Body of pancreas (tissue), 4 donors: ENCODE measurements at regions not wholly inside any gene's neighbourhood (a gene's known extent, or its start where the extent isn't known, plus 50 kb on each side); places are given as distances from the start of the nearest gene placed in this dataset.

ENCODE experiments used
- POLR2A ChIP-seq, 3 donors: fragments of 450-650 bp; IDR thresholded peaks; one replicate each; pipeline ENCODE4 v1.6.1; 2016; ENCODE audit warnings: antibody characterized with exemption in 3 of 3, mild to moderate bottlenecking in 2 of 3
- TF ChIP-seq, protein P1 (sequence below), 7 experiments: fragments of 450-650 bp in 4 of 7; fragments of 200-600 bp in 3 of 7; sonication (generic) in 3 of 7; IDR thresholded peaks; one replicate each; pipeline ENCODE4 v1.5.1; 2016 to 2019; ENCODE audit warnings: antibody characterized with exemption in 7 of 7

DNA sequence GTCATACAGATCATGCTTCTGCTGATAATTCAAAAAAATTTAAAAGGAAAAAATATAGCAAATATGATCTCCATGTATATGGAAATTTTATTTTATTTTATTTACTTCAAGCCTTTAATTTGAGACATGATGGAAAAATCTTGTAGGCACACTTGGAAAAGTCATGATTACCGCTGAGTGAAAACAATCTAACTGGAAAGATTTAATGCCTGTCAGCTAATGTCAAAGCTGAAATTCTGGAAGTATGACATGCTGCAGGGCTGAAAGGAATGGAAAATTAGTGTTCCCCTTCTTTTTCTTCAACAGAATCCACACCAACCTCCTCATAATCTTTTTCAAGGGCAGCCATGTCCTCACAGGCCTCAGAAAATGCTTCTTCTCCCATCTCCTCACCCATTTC lies 58.2 kb downstream of the RPRM start:
- TF ChIP-seq, protein P1, sequence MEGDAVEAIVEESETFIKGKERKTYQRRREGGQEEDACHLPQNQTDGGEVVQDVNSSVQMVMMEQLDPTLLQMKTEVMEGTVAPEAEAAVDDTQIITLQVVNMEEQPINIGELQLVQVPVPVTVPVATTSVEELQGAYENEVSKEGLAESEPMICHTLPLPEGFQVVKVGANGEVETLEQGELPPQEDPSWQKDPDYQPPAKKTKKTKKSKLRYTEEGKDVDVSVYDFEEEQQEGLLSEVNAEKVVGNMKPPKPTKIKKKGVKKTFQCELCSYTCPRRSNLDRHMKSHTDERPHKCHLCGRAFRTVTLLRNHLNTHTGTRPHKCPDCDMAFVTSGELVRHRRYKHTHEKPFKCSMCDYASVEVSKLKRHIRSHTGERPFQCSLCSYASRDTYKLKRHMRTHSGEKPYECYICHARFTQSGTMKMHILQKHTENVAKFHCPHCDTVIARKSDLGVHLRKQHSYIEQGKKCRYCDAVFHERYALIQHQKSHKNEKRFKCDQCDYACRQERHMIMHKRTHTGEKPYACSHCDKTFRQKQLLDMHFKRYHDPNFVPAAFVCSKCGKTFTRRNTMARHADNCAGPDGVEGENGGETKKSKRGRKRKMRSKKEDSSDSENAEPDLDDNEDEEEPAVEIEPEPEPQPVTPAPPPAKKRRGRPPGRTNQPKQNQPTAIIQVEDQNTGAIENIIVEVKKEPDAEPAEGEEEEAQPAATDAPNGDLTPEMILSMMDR (IDR thresholded peaks at IDR 0.05) = no peak
- no peak for TF ChIP-seq POLR2A (IDR thresholded peaks at IDR 0.05)
